ENCODE measurements at regions not wholly inside any gene's neighbourhood (a gene's known extent, or its start where the extent isn't known, plus 50 kb on each side); places are given as distances from the start of the nearest gene placed in this dataset.
A peak's percentile ranks its signal among the peaks of the same experiment; 100 is the strongest.
"Not testable (repeated sequence)": the region's sequence is repeated elsewhere in the genome, so short reads cannot be mapped to it uniquely, and the experiment has no call there.

- DNase-seq = not testable (repeated sequence)
Observed at GRCh38 chr17:77562361-77562760, 396.1 kb upstream of the TNRC6C start.

- DNase-seq = no peak
Observed at GRCh38 chr17:77563439-77564102, 394.9 kb upstream of the TNRC6C start.

- no peak for DNase-seq
Observed at GRCh38 chr17:77564278-77564920, 394.1 kb upstream of the TNRC6C start.

- DNase-seq = no peak
Observed at GRCh38 chr17:77565166-77565565, 393.3 kb upstream of the TNRC6C start.

GRCh38 chr17:77566151-77566550, 392.4 kb upstream of the TNRC6C start:
- no peak for DNase-seq

- no peak for DNase-seq
Observed at GRCh38 chr17:77566566-77567138, 391.9 kb upstream of the TNRC6C start.

GRCh38 chr17:77568540-77568939, 390.0 kb upstream of the TNRC6C start:
- DNase-seq = no peak

- DNase-seq = no peak
Observed at GRCh38 chr17:77569846-77570564, 388.5 kb upstream of the TNRC6C start.

- DNase-seq = no peak
Observed at GRCh38 chr17:77570565-77570898, 388.0 kb upstream of the TNRC6C start.

- DNase-seq = peak; percentile 39
Observed at GRCh38 chr17:77571155-77571981, 387.1 kb upstream of the TNRC6C start.

- no peak for DNase-seq
Observed at GRCh38 chr17:77572065-77572601, 386.4 kb upstream of the TNRC6C start.

- DNase-seq = no peak
Observed at GRCh38 chr17:77572851-77573250, 385.7 kb upstream of the TNRC6C start.

- no peak for DNase-seq
Observed at GRCh38 chr17:77577491-77577890, 381.0 kb upstream of the TNRC6C start.

GRCh38 chr17:77579131-77579530, 379.4 kb upstream of the TNRC6C start:
- no peak for DNase-seq

GRCh38 chr17:77579682-77580081, 378.8 kb upstream of the TNRC6C start:
- no peak for DNase-seq

- no peak for DNase-seq
Observed at GRCh38 chr17:77580531-77581270, 377.8 kb upstream of the TNRC6C start.

GRCh38 chr17:77581480-77581879, 377.0 kb upstream of the TNRC6C start:
- no peak for DNase-seq

GRCh38 chr17:77585142-77585860, 373.2 kb upstream of the TNRC6C start:
- DNase-seq = no peak

- no peak for DNase-seq
Observed at GRCh38 chr17:77590951-77591735, 367.4 kb upstream of the TNRC6C start.

GRCh38 chr17:77592106-77592865, 366.2 kb upstream of the TNRC6C start:
- DNase-seq = no peak

Measured in CD4-positive, alpha-beta T cell treated with Interleukin-6 for 4 hours (primary cell).